Endothelial cell of umbilical vein (primary cell): ENCODE measurements at regions not wholly inside any gene's neighbourhood (a gene's known extent, or its start where the extent isn't known, plus 50 kb on each side); places are given as distances from the start of the nearest gene placed in this dataset.

ENCODE experiments used
- BruUV-seq: library from RNA; stranded (reverse); fragments of 400-500 nt; replicated peaks from 2 replicates; lab custom pipeline; 2021; lab: Mats Ljungman, UMichigan
- CTCF ChIA-PET: fragments of 300-600, 350-600 bp; sonication (Branson Sonifier 250); formaldehyde crosslinking; loops from one replicate; lab custom pipeline; 2021; ENCODE audit warnings: antibody characterized with exemption, inconsistent platforms; lab: Charles Lee
- POLR2A ChIA-PET: fragments of 300-600, 350-600 bp; sonication (Branson Sonifier 250); formaldehyde crosslinking; loops from one replicate; lab custom pipeline; 2021; ENCODE audit warnings: antibody characterized with exemption, inconsistent platforms; lab: Charles Lee
- DNase-seq: peaks from one replicate; pipeline ENCODE4 v3.0.0-alpha.2; 2011; ENCODE audit warnings: low read depth, low spot score
- FAIRE-seq: peaks from 2 replicates; lab custom pipeline; 2011; peaks lifted over from hg19 to GRCh38; lab: Jason Lieb, UNC
- H2AFZ ChIP-seq: 2 replicates; pipeline ENCODE4 v1.6.0; 2012; ENCODE audit warnings: low read depth, low read length, control low read depth, inconsistent platforms
- H3K27ac ChIP-seq: 2 replicates; pipeline ENCODE4 v1.5.1; 2011; ENCODE audit warnings: low read depth, mild to moderate bottlenecking, control low read depth, low read length, moderate library complexity; ENCODE audit not compliant: insufficient read depth
- H3K27me3 ChIP-seq, 2 experiments: 2 replicates each; pipeline versions ENCODE4 v1.6.0 to v1.6.1; 2011; ENCODE audit warnings: low read length in 2 of 2, mixed read lengths in 1 of 2; ENCODE audit not compliant: control insufficient read depth in 2 of 2, insufficient read depth in 2 of 2
- H3K36me3 ChIP-seq, 2 experiments: 2 replicates in 1 of 2; 3 replicates in 1 of 2; pipeline ENCODE4 v1.5.1; 2011; ENCODE audit warnings: low read length in 2 of 2, mild to moderate bottlenecking in 1 of 2, moderate library complexity in 1 of 2; ENCODE audit not compliant: control insufficient read depth in 2 of 2, insufficient read depth in 2 of 2; ENCODE audit errors: extremely low read depth in 1 of 2
- H3K4me1 ChIP-seq: 3 replicates; pipeline ENCODE4 v1.5.1; 2011; ENCODE audit warnings: mild to moderate bottlenecking, low read length; ENCODE audit not compliant: control insufficient read depth, insufficient read depth; ENCODE audit errors: extremely low read depth
- H3K4me2 ChIP-seq: 2 replicates; pipeline ENCODE4 v1.6.1; 2011; ENCODE audit warnings: low read length, control low read depth, mixed read lengths; ENCODE audit not compliant: insufficient read depth
- H3K4me3 ChIP-seq, 3 experiments: fragments of 200-600 bp in 1 of 3; sonication (generic), shearing (Covaris generic) in 1 of 3; replicated peaks in 1 of 3; 2 replicates each; pipeline ENCODE4 v1.5.1; 2011 to 2016; ENCODE audit warnings: control low read depth in 3 of 3, low read length in 3 of 3, mild to moderate bottlenecking in 2 of 3, inconsistent platforms in 1 of 3, low read depth in 1 of 3, moderate library complexity in 1 of 3; ENCODE audit not compliant: insufficient read depth in 1 of 3
- H3K79me2 ChIP-seq: 2 replicates; pipeline ENCODE4 v1.6.0; 2012; ENCODE audit warnings: low read length, inconsistent platforms; ENCODE audit not compliant: control insufficient read depth, insufficient read depth
- H3K9ac ChIP-seq: replicated peaks from 2 replicates; pipeline ENCODE3; 2011; ENCODE audit warnings: low read length, control low read depth; ENCODE audit not compliant: insufficient read depth; ENCODE audit errors: extremely low read depth
- H3K9me1 ChIP-seq: replicated peaks from 3 replicates; pipeline ENCODE4 v1.6.0; 2011; ENCODE audit warnings: mild to moderate bottlenecking, low read length; ENCODE audit not compliant: control insufficient read depth, insufficient read depth; ENCODE audit errors: extremely low read depth
- H3K9me3 ChIP-seq: replicated peaks from 2 replicates; pipeline ENCODE4 v1.5.1; 2012; ENCODE audit warnings: low read length, inconsistent platforms; ENCODE audit not compliant: control insufficient read depth, insufficient read depth
- H4K20me1 ChIP-seq: replicated peaks from 2 replicates; pipeline ENCODE3; 2011; ENCODE audit warnings: mild to moderate bottlenecking, low read length; ENCODE audit not compliant: control insufficient read depth, insufficient read depth; ENCODE audit errors: extremely low read depth
- CTCF ChIP-seq, 2 donors: IDR thresholded peaks; 1 replicate in 1 of 2; 2 replicates in 1 of 2; pipeline ENCODE4 v1.5.1; 2011; ENCODE audit warnings: low read length in 2 of 2, mild to moderate bottlenecking in 2 of 2, moderate library complexity in 2 of 2, control low read depth in 1 of 2, inconsistent platforms in 1 of 2, low read depth in 1 of 2; ENCODE audit not compliant: insufficient read depth in 1 of 2; ENCODE audit errors: extremely low read depth in 1 of 2
- EZH2 ChIP-seq: IDR thresholded peaks from 2 replicates; pipeline ENCODE4 v1.6.1; 2012; ENCODE audit warnings: borderline replicate concordance, low read depth, mild to moderate bottlenecking, moderate library complexity, low read length, inconsistent platforms; ENCODE audit not compliant: severe bottlenecking
- FOS ChIP-seq: IDR thresholded peaks from 2 replicates; pipeline ENCODE4 v1.6.1; 2011; ENCODE audit warnings: mild to moderate bottlenecking, low read length, moderate library complexity, borderline replicate concordance; ENCODE audit not compliant: insufficient read depth
- GATA2 ChIP-seq: IDR thresholded peaks from 2 replicates; pipeline ENCODE4 v1.7.0; 2011; ENCODE audit warnings: low read depth, mild to moderate bottlenecking, moderate library complexity, mixed read lengths, low read length; ENCODE audit not compliant: insufficient read length, insufficient read depth
- JUN ChIP-seq: IDR thresholded peaks from 2 replicates; pipeline ENCODE4 v1.6.1; 2011; ENCODE audit warnings: borderline replicate concordance, low read depth; ENCODE audit not compliant: insufficient read length, insufficient read depth
- MYC ChIP-seq: IDR thresholded peaks from one replicate; pipeline ENCODE4 v1.6.1; 2011; ENCODE audit warnings: mild to moderate bottlenecking, low read depth, low read length
- POLR2AphosphoS5 ChIP-seq: IDR thresholded peaks from 2 replicates; pipeline ENCODE4 v1.6.1; 2012; ENCODE audit warnings: low read depth, mild to moderate bottlenecking, control low read depth, low read length, moderate library complexity; ENCODE audit not compliant: insufficient read depth
- dilution Hi-C: fragments of 300-500 bp; cut with MboI; formaldehyde crosslinking; loops from one replicate; pipeline ENCODE4 v1.15.0; 2019; ENCODE audit warnings: low sequenced_read_pairs; ENCODE audit not compliant: extremely low pct_ligation_motif_present
- intact Hi-C: fragments of 100-400 bp; cut with micrococcal nuclease; formaldehyde crosslinking; loops from one replicate; pipeline ENCODE4 v1.10.0; 2022
- TF ChIP-seq, protein P1 (sequence below): IDR thresholded peaks from 2 replicates; pipeline ENCODE4 v1.6.1; 2011; ENCODE audit not compliant: insufficient read depth, insufficient read length

- ChIA-PET POLR2A (no interaction called here), CTCF (no interaction called here)
- Histone ChIP-seq H3K27ac (no peak overlapping the region), H3K9me3 (no peaks in the 10 kb centered on the region), H3K9me1 (no peaks in the 10 kb centered on the region), H2AFZ (peak overlapping the region; percentile 48), H3K27me3 (no peaks in the 10 kb centered on the region), H3K4me1 (no peaks in the 10 kb centered on the region), H3K79me2 (no peaks in the 10 kb centered on the region), H3K9ac (no peak overlapping the region), H3K4me2 (no peak overlapping the region), H3K4me3 (no peak overlapping the region), H3K36me3 (no peaks in the 10 kb centered on the region), H4K20me1 (no peaks in the 10 kb centered on the region)
- no peak for TF ChIP-seq FOS
- TF ChIP-seq, protein P1, sequence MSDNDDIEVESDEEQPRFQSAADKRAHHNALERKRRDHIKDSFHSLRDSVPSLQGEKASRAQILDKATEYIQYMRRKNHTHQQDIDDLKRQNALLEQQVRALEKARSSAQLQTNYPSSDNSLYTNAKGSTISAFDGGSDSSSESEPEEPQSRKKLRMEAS: no peak
- no peak for TF ChIP-seq EZH2
- no peak for TF ChIP-seq GATA2
- TF ChIP-seq POLR2AphosphoS5: no peak
- dilution Hi-C loops: no loop called here
- FAIRE-seq (no peak), DNase-seq (peak; percentile 47)
- intact Hi-C loops: no loop called here
- no TSS peak for BruUV-seq
Observed at GRCh38 chr3:39631136-39631535, 163.7 kb downstream of the MOBP start.

GRCh38 chr3:39637807-39638206 lies 170.3 kb downstream of the MOBP start:
- Histone ChIP-seq H3K27me3 (no peaks in the 10 kb centered on the region), H3K4me1 (peaks cover 32% of the 10 kb centered on the region), H3K27ac (peak overlapping the region; percentile 97), H3K4me3 (no peak overlapping the region), H3K9me1 (no peaks in the 10 kb centered on the region), H3K36me3 (no peaks in the 10 kb centered on the region), H3K9me3 (no peaks in the 10 kb centered on the region), H3K79me2 (no peaks in the 10 kb centered on the region), H3K9ac (no peak overlapping the region), H4K20me1 (no peaks in the 10 kb centered on the region), H3K4me2 (peak overlapping the region; percentile 6), H2AFZ (no peak overlapping the region)
- TF ChIP-seq MYC (no peak), JUN (peak; percentile 64), CTCF (IDR thresholded peaks at IDR 0.05; ENCODE audit: extremely low read depth in 1 of 2, insufficient read depth in 1 of 2, low read depth in 1 of 2, low read length in 2 of 2) (peak; percentile 34 to 36), FOS (peak; percentile 48)
- DNase-seq (peak; percentile 82), FAIRE-seq (peak; percentile 70)
- ChIA-PET CTCF (interaction anchor here (0.8 to 3.0 kb wide), 23 partner anchors 10 to 671 kb away, joined by 3 to 16 read pairs (median 4); partner anchors contain the start of gene MYRIP), POLR2A (interaction anchor here (0.7 to 1.4 kb wide), 2 partner anchors 26 to 106 kb away, joined by 3 read pairs; no protein-coding TSS in a partner anchor)
- intact Hi-C loops: loop anchor here (1.0 to 2.0 kb wide), 10 partner anchors 30 to 671 kb away; partner anchors contain the start of gene EIF1B
- TSS peak; percentile 10 for BruUV-seq
- dilution Hi-C loops: no loop called here
